Fibroblast of lung (primary cell): ENCODE measurements at regions not wholly inside any gene's neighbourhood (a gene's known extent, or its start where the extent isn't known, plus 50 kb on each side); places are given as distances from the start of the nearest gene placed in this dataset.

Experiments used
- DNase-seq, 2 donors: peaks; one replicate each; pipeline versions ENCODE4 v3.0.0 to v3.0.0-alpha.2; 2010; ENCODE audit warnings: low read depth in 2 of 2
- H2AFZ ChIP-seq: 2 replicates; pipeline ENCODE4 v1.5.1; 2012; ENCODE audit warnings: low read length, control low read depth, inconsistent platforms
- H3K27ac ChIP-seq: 2 replicates; pipeline ENCODE4 v1.5.1; 2011; ENCODE audit warnings: low read length, control low read depth; ENCODE audit not compliant: insufficient read depth
- H3K27me3 ChIP-seq: 2 replicates; pipeline ENCODE4 v1.5.1; 2011; ENCODE audit warnings: mild to moderate bottlenecking, low read length; ENCODE audit not compliant: control insufficient read depth, insufficient read depth
- H3K36me3 ChIP-seq: 2 replicates; pipeline ENCODE4 v1.5.1; 2011; ENCODE audit warnings: low read length; ENCODE audit not compliant: control insufficient read depth, insufficient read depth
- H3K4me1 ChIP-seq: 2 replicates; pipeline ENCODE4 v1.5.1; 2011; ENCODE audit warnings: low read length; ENCODE audit not compliant: control insufficient read depth, insufficient read depth; ENCODE audit errors: extremely low read depth
- H3K4me2 ChIP-seq: 2 replicates; pipeline ENCODE4 v1.5.1; 2011; ENCODE audit warnings: low read length, control low read depth; ENCODE audit not compliant: insufficient read depth; ENCODE audit errors: extremely low read depth
- H3K4me3 ChIP-seq, 4 experiments: fragments of 200-600 bp in 1 of 4; sonication (generic) in 1 of 4; replicated peaks in 1 of 4; 2 replicates each; pipeline ENCODE4 v1.5.1; 2011 to 2016; ENCODE audit warnings: low read length in 4 of 4, low read depth in 3 of 4, mild to moderate bottlenecking in 3 of 4, control low read depth in 2 of 4, inconsistent platforms in 1 of 4, mixed read lengths in 1 of 4; ENCODE audit not compliant: insufficient read depth in 1 of 4; ENCODE audit errors: control extremely low read depth in 1 of 4
- H3K79me2 ChIP-seq: 2 replicates; pipeline ENCODE4 v1.5.1; 2012; ENCODE audit warnings: mild to moderate bottlenecking, low read length, inconsistent platforms; ENCODE audit not compliant: control insufficient read depth, insufficient read depth
- H3K9ac ChIP-seq: 2 replicates; pipeline ENCODE4 v1.5.1; 2011; ENCODE audit warnings: mild to moderate bottlenecking, low read length, control low read depth; ENCODE audit not compliant: insufficient read depth
- H3K9me3 ChIP-seq: 2 replicates; pipeline ENCODE4 v1.5.1; 2012; ENCODE audit warnings: low read depth, low read length; ENCODE audit not compliant: control insufficient read depth, insufficient read depth
- H4K20me1 ChIP-seq: 2 replicates; pipeline ENCODE4 v1.5.1; 2011; ENCODE audit warnings: low read length; ENCODE audit not compliant: control insufficient read depth, insufficient read depth; ENCODE audit errors: extremely low read depth
- EZH2 ChIP-seq: IDR thresholded peaks from 2 replicates; pipeline ENCODE4 v1.5.1; 2012; ENCODE audit warnings: low read length, control low read depth, mild to moderate bottlenecking; ENCODE audit errors: missing control alignments
- TF ChIP-seq, protein P1 (sequence below), 2 donors: IDR thresholded peaks in 1 of 2; conservative IDR thresholded peaks in 1 of 2; 1 replicate in 1 of 2; 2 replicates in 1 of 2; pipeline ENCODE4 v1.5.1; 2011 to 2012; ENCODE audit warnings: low read length in 2 of 2, control low read depth in 1 of 2, inconsistent platforms in 1 of 2, low read depth in 1 of 2, mild to moderate bottlenecking in 1 of 2

DNA sequence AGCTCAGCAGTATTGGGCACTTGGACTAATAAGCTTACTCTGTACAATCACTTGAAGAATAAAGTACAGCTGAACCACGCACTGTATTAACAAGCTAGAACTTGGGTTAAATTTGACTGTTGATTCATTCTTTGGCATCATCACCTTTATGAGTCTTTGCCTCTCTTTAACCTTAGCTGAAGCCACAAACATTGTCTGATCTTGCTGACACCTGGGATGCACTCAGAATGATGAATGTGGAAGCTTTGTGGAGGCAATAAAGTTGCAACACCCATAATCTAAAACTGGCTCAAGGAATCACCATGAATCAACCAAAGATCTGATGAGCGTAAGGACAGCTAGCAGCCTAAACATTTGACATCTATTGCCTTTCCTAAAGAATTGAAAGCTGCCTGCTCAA, 590.6 kb upstream of the SOX9 start:
- no peaks in the 10 kb centered on the region for H3K4me1 ChIP-seq
- H3K4me2 ChIP-seq = no peak overlapping the region
- no peak overlapping the region for H3K9ac ChIP-seq
- H3K9me3 ChIP-seq = no peaks in the 10 kb centered on the region
- no peak overlapping the region for H3K27ac ChIP-seq
- H2AFZ ChIP-seq = no peak overlapping the region
- no peak overlapping the region for H3K4me3 ChIP-seq
- no peaks in the 10 kb centered on the region for H3K27me3 ChIP-seq
- H4K20me1 ChIP-seq = no peaks in the 10 kb centered on the region
- H3K36me3 ChIP-seq = no peaks in the 10 kb centered on the region
- no peaks in the 10 kb centered on the region for H3K79me2 ChIP-seq
- DNase-seq = peak in 1 of 2 donors; percentile 76
- TF ChIP-seq, protein P1, sequence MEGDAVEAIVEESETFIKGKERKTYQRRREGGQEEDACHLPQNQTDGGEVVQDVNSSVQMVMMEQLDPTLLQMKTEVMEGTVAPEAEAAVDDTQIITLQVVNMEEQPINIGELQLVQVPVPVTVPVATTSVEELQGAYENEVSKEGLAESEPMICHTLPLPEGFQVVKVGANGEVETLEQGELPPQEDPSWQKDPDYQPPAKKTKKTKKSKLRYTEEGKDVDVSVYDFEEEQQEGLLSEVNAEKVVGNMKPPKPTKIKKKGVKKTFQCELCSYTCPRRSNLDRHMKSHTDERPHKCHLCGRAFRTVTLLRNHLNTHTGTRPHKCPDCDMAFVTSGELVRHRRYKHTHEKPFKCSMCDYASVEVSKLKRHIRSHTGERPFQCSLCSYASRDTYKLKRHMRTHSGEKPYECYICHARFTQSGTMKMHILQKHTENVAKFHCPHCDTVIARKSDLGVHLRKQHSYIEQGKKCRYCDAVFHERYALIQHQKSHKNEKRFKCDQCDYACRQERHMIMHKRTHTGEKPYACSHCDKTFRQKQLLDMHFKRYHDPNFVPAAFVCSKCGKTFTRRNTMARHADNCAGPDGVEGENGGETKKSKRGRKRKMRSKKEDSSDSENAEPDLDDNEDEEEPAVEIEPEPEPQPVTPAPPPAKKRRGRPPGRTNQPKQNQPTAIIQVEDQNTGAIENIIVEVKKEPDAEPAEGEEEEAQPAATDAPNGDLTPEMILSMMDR (conservative IDR thresholded peaks at IDR 0.05 in 1 of 2, IDR thresholded peaks at IDR 0.05 in 1 of 2; ENCODE audit: low read depth in 1 of 2, low read length in 2 of 2) = no peak
- no peak for TF ChIP-seq EZH2

DNA sequence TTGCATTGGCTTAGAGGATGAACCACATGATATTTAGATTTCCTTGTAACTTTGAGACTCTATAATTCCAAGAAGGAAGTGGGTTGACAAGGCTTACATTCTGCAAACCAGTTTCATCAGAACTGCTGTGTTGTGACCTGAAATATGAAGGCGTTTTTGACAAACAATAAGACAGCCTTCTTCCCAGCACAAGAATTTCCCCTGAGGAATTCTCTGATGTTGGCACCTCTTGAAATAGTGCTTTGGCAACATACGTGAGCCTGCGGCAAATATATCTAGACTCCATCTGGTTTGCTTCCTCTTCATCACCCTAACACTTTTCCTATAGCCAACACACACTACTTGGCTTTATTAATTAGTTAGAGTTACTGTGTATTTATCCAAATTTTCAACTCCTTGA, 585.5 kb upstream of the SOX9 start:
- H3K36me3 ChIP-seq = no peaks in the 10 kb centered on the region
- no peaks in the 10 kb centered on the region for H3K27me3 ChIP-seq
- TF ChIP-seq, protein P1 (conservative IDR thresholded peaks at IDR 0.05 in 1 of 2, IDR thresholded peaks at IDR 0.05 in 1 of 2; ENCODE audit: low read depth in 1 of 2, low read length in 2 of 2) = no peak
- no peak for TF ChIP-seq EZH2
- no peak overlapping the region for H3K9ac ChIP-seq
- no peaks in the 10 kb centered on the region for H4K20me1 ChIP-seq
- no peak overlapping the region for H3K4me2 ChIP-seq
- no peak overlapping the region for H2AFZ ChIP-seq
- H3K9me3 ChIP-seq = no peaks in the 10 kb centered on the region
- DNase-seq = peak in 1 of 2 donors; percentile 14
- no peak overlapping the region for H3K27ac ChIP-seq
- H3K4me3 ChIP-seq = no peak overlapping the region
- no peaks in the 10 kb centered on the region for H3K79me2 ChIP-seq
- no peaks in the 10 kb centered on the region for H3K4me1 ChIP-seq

DNA sequence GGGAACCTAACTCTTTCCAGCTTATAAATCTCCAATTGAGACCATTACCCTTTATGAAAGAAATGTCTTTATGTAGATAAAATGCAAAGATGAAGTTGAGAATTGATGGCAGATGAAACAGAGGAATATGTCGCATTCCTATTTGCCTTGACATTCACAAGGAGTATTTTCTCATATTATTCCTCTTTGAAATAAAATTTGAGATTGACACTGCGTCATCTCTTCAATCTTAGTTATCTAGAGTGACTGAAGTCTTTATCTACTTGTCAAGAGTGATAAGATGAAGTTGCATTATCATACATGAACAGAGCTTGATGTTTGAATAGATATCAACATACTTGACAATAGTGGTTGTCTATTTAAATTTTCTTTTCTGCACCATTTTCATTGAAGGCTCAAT, 574.4 kb upstream of the SOX9 start:
- no peaks in the 10 kb centered on the region for H3K4me1 ChIP-seq
- H3K4me3 ChIP-seq = no peak overlapping the region
- H3K4me2 ChIP-seq = no peak overlapping the region
- TF ChIP-seq, protein P1 (conservative IDR thresholded peaks at IDR 0.05 in 1 of 2, IDR thresholded peaks at IDR 0.05 in 1 of 2; ENCODE audit: low read depth in 1 of 2, low read length in 2 of 2) = no peak
- no peak for TF ChIP-seq EZH2
- no peaks in the 10 kb centered on the region for H3K36me3 ChIP-seq
- H3K79me2 ChIP-seq = no peaks in the 10 kb centered on the region
- H2AFZ ChIP-seq = no peak overlapping the region
- H3K27ac ChIP-seq = no peak overlapping the region
- no peaks in the 10 kb centered on the region for H3K9me3 ChIP-seq
- no peaks in the 10 kb centered on the region for H3K27me3 ChIP-seq
- DNase-seq = no peak
- no peaks in the 10 kb centered on the region for H4K20me1 ChIP-seq
- H3K9ac ChIP-seq = no peak overlapping the region
